ENCODE measurements at regions not wholly inside any gene's neighbourhood (a gene's known extent, or its start where the extent isn't known, plus 50 kb on each side); places are given as distances from the start of the nearest gene placed in this dataset.

GRCh38 chr3:117558681-117559080, 849.1 kb downstream of the TUSC7 start:
- TF ChIP-seq CTCF (IDR thresholded peaks at IDR 0.05) (no peak), POLR2A (IDR thresholded peaks at IDR 0.05) (no peak)

Measured in transverse colon (tissue), 3 donors.